OCI-M2 (cell line): ENCODE measurements at regions not wholly inside any gene's neighbourhood (a gene's known extent, or its start where the extent isn't known, plus 50 kb on each side); places are given as distances from the start of the nearest gene placed in this dataset.
"Not testable (repeated sequence)": the region's sequence is repeated elsewhere in the genome, so short reads cannot be mapped to it uniquely, and the experiment has no call there.

Experiments
- DNase-seq: peaks from one replicate; lab custom pipeline; 2025; ENCODE audit not compliant: unreplicated experiment; lab: John Stamatoyannopoulos, UW

GRCh38 chr4:42205541-42205940 lies 53.1 kb upstream of the BEND4 start:
- DNase-seq = no peak

DNA sequence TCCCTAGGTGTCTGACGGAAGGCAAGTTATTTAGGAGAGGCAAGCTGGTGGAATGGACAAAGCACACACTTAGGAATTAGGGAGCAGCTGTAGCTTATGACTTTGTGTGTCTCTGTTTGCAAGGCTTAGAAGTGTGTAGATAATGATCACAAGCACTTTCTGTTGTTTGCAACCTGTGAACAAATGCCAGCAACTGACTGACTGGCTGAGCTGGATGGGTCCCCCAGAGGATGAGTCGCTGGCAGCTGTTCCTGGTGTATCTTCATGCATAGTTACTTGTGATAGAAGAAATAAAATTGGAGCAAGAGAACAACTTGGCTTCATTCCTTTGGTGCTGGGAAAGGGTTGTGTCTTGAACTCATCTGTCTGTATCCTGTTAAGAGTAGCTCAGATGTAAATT lies 64.2 kb upstream of the BEND4 start:
- no peak for DNase-seq

DNA sequence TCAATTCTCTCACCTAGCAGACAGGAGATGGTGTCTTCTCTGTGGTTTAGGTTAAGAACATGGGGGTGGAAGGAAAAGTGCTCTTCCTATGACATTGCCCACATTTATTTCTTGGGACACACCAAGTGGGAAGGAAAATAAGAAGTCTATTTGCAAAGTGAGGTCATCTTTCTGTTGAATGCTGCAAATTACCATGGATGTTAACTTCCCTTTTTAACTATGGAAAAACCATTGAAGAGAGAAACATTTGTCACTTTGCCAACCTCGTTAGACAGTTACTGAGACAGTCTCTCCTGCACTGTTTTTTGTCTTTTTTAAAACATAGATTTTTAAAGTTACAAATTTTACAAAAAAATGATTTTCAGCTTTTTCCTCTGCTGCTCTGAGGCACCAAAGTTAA lies 72.8 kb upstream of the BEND4 start:
- DNase-seq = no peak

DNA sequence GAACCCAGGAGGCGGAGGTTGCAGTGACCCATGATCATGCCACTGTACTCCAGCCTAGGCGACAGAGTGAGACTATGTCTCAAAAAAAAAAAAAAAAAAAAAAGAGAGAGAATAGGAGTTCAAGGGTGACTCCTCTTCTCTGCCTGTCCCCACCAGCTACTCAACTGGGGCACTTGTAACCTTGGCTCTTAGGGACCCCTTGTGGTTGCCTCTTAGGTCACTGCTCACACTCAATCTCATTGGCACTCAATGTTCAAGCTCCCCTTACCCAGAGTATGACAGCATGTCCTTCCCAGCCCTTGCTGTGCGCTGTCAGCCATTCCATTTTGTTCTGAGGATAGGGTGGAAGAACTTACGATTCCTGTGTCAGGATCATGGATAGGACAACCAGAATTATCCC lies 82.4 kb upstream of the BEND4 start:
- no peak for DNase-seq

GRCh38 chr4:42235304-42236021 lies 83.0 kb upstream of the BEND4 start:
- DNase-seq = no peak

DNA sequence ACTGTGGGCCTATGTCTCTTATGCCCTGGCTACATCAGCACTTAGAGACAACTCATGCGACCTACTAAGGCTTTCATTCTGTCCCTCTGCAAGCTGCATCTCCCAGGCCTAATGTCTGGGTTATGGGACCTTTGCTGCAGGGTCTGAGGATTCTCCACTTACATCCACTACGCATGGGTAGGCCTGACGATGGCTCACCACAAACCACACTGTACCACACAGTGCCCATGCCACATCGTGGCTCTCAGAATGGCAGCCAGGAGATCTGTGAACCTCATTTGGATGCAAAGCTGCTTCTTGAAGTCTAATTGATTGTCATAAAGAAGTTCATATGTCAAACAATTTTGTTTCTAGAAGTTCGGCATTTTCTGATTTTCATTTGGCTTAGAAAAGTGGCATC lies 84.6 kb upstream of the BEND4 start:
- no peak for DNase-seq

- no peak for DNase-seq
Observed at GRCh38 chr4:42237451-42237850, 85.0 kb upstream of the BEND4 start.

DNA sequence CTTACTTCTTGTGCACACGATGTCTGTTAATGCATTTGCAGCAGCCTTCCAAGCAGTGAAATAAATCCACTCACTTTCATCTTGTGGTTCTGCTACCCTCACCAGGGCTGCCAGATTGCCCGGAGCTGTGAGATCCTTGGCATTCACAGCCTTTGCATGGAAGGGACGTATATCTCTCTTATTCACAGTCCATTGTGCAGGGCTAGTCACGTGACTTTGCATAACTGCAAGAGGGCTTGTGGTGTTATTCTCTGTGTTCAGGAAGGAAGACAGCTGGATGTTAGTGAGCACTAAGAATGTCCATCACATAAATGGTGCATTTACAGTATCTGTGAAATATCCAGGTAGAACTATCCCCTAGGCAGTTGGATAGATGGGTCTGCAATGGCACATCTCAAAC lies 96.5 kb upstream of the BEND4 start:
- no peak for DNase-seq

- DNase-seq = no peak
Observed at GRCh38 chr4:42252315-42252714, 99.9 kb upstream of the BEND4 start.

DNA sequence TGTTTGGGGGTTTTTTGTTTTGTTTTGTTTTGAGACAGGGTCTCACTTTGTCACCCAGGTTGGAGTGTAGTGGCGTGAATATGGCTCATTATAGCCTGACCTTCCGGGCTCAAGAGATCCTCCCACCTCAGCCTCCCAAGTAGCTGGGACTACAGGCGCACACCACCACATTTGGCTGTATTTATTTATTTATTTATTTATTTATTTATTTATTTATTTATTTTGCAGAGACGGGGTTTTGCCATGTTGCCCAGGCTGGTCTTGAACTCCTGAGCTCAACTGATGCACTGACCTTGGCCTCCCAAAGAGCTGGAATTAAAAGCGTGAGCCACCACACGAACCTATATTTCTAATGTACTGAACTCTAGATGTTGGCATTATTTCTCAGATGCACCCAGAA lies 105.2 kb upstream of the BEND4 start:
- DNase-seq = not testable (repeated sequence)

DNA sequence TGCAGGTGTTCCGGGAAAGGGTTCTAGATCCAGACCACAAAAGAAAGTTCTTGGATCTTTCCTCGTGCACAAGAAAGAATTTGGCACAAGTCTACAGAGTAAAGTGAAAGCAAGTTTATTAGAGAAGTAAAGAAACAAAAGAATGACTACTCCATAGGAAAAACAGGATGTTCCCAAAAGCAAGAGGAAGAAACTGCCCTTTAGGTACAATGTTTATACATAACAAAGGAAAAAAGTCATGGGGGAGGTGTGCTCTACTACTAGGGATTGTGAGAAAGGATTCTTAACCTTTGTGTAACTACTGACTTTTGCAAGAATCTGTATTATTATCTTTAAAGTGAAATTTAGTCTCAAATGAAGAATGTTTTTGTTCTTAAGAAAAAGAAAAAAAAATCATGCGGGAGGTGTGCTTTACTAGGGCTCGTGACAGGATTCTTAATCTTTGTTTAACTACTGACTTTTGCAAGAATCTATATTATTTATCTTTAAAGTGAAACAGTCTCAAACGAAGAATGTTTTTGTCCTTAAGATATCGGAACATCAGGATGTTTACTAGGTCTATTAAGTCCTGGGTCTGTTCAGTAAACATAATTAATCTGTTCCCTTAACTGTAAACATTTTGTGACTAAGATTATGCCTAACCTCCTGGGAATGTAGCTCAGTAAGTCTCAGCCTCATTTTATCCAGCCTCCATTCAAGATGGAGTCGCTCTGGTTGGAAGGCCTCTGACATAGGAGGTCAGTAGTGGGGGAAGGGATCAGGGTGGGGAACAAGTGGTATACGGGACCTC lies 110.4 kb upstream of the BEND4 start:
- DNase-seq = no peak

GRCh38 chr4:42265782-42266602 lies 113.5 kb upstream of the BEND4 start:
- DNase-seq = no peak

DNA sequence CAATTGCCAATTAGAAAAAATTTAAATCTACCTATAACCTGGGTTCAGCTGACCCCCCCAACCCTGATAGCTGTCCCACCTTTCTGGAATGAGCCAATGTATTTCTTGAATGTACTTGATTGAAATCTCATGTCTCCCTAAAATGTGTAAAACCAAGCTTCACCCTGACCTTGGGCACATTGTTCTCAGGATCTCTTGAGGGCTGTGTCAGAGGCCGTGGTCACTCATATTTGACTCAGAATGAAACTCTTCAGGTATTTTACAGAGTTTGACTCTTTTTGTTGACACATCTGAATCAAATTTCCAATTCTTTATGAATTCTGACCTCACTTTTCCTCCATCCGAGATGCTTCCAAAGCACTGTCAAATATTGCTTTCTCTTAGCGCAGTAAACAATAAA lies 115.3 kb upstream of the BEND4 start:
- no peak for DNase-seq

DNA sequence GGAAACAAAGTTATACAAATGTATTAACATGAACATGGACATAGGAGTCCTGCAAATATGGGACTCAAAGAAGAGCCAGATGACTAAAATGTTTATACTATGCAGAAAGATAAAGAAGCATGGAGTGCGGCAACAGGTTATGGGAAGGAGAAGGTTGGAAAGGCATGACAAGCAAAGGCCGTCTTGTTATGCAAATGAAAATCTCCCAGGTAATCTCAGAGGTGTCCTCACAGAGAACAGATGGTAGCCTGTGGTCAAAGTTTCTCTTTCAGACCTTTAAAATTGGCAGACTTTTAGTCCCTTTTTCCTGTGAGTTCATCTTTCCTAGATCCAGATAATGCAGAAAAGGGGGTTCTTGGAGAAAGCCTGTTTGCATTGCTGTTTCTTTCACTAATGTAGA lies 116.4 kb upstream of the BEND4 start:
- DNase-seq = no peak

- no peak for DNase-seq
Observed at GRCh38 chr4:42271096-42271495, 118.6 kb upstream of the BEND4 start.

DNA sequence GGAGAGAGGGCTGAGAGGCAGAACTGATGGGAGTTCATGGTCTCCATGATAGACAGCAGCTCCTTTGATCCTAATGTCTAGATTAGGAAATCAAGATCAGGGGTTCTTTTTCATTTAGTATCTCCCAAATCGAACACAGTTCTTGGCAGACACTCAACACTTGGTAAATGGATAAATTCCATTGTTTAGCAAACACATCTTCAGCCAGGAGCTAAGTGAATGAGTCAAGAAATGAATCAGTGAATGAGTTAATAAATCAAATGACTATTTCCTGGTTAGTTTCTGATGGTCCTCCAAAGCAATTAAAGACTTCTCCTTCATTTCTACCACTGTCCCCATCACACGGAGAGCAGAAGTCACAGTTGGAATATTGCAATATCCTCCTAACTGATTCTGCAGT lies 120.0 kb upstream of the SHISA3 start:
- DNase-seq = no peak

- no peak for DNase-seq
Observed at GRCh38 chr4:42278709-42279324, 118.5 kb upstream of the SHISA3 start.

DNA sequence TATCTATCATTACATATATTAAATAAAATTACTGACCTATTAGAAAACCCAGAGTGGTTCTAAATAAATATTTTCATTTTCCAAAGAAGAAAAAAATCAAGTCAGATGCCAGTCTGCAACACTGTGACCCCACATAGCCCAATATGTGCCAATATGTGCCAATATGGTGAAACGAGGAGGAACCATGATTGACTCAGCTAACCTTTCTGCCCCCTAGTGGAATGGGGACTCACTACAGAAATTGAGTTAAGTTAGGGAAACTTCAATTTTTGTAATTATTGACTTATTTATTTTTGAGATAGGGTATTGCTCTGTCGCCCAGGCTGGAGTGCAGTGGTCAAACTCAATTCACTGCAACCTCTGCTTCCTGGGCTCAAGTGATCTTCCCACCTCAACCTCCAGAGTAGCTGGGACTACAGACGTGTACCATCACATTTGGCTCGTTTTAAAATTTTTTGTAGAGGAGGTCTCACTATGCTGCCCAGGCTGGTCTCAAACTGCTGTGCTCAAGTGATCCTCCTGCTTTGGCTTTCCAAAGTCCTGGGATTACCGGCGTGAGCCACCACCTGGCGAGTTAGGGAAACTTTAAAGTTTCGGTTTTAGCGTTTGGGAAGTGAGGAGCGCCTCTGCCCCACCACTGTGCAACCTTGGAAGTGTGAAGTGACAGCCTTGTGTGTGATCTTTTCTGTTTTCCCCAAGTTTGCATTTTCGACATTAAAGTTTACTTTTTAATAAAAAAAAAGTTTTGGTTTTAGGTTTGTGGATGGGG lies 116.8 kb upstream of the SHISA3 start:
- no peak for DNase-seq

DNA sequence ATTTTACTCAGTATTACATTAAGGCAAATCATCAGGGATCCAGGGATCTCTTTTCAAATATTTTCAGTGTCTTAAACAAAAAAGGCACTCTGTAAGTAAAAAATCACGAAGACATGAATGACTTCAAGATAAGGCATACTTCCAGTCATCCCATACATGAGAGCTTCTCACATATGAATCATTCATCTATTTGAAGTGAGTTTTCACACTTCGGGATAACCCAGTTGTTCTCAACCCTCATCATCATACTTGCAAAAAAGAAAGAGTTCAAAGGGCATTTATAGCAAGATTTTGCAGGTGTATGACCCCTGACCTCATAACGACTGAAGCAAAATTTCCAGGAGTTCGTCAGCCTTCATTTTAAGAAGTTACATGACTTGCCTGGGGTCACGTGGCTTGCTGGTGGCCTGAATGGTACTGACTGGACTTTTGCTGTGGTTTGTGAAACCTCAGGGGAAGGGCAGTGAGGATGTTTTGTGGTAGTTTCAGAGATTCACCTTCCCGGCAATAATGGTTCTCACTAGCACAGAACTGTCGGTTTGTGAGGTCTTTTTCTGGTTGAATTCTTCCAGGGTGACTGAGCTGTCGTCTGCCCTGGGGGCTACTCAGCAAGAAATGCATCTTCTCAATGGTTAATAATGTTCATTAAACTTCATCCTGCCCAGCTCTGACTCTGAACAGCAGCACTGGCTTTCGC lies 115.8 kb upstream of the SHISA3 start:
- no peak for DNase-seq
